ENCODE measurements at regions not wholly inside any gene's neighbourhood (a gene's known extent, or its start where the extent isn't known, plus 50 kb on each side); places are given as distances from the start of the nearest gene placed in this dataset.

DNA sequence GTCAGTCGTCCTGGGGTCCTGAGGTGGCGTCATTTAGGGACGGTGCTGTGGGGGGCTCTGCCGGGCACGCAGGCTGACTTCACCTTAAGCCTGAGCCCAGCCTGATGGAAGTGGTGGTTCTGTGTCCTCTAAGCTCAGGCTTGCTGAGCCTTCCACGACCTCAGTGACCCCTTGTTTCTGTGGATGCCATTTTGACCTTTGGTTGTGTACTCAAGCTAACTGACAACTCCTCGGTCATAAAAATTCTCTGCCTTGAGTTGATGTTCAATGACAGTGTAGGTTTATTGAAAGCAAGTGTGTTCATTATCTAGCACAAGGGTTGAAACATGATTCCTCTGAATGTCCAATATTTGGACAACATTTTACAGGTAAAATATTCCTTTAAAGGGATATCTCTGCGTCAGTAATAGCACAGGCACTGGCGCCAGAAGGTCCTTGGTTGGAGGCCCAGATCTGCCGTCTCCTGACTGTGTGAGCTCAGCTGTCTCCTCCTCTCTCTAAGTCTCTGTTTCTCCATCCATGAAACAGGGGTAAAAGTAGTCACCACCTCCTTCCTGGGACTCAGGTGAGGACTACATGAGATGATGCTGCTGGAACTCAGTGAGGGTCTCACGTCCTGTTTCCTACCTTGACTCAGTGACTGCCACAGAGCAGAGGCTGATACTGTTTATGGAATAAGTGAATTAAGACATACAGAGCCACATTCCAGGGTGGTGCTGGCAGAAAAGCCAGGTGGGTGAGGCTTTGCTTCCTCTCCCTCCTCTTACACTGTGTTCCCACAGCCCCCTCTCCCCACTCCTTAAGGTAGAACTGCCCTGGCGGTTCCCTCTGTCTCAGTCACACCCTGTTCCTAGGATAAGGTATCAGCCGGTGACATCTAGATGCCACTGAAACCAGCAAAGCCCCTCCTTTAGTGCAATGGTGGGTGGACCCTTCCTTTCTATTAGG, 75.7 kb downstream of the IRF8 start:
- TF ChIP-seq, protein P1, sequence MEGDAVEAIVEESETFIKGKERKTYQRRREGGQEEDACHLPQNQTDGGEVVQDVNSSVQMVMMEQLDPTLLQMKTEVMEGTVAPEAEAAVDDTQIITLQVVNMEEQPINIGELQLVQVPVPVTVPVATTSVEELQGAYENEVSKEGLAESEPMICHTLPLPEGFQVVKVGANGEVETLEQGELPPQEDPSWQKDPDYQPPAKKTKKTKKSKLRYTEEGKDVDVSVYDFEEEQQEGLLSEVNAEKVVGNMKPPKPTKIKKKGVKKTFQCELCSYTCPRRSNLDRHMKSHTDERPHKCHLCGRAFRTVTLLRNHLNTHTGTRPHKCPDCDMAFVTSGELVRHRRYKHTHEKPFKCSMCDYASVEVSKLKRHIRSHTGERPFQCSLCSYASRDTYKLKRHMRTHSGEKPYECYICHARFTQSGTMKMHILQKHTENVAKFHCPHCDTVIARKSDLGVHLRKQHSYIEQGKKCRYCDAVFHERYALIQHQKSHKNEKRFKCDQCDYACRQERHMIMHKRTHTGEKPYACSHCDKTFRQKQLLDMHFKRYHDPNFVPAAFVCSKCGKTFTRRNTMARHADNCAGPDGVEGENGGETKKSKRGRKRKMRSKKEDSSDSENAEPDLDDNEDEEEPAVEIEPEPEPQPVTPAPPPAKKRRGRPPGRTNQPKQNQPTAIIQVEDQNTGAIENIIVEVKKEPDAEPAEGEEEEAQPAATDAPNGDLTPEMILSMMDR (IDR thresholded peaks at IDR 0.05) = no peak
- no peak for TF ChIP-seq POLR2A (IDR thresholded peaks at IDR 0.05)
- TF ChIP-seq POLR2AphosphoS5 (IDR thresholded peaks at IDR 0.05) = peak; percentile 27
